Brain microvascular endothelial cell (primary cell): ENCODE measurements at regions not wholly inside any gene's neighbourhood (a gene's known extent, or its start where the extent isn't known, plus 50 kb on each side); places are given as distances from the start of the nearest gene placed in this dataset.

ENCODE experiments used
- DNase-seq: peaks from one replicate; pipeline ENCODE4 v3.0.0-alpha.2; 2020
- H3K27ac ChIP-seq: fragments of 250-450 bp; sonication (Bioruptor Pico); 2 replicates; pipeline ENCODE4 v1.5.1; 2020; ENCODE audit warnings: mild to moderate bottlenecking, moderate library complexity
- H3K27me3 ChIP-seq: fragments of 250-450 bp; sonication (Bioruptor Pico); replicated peaks from 2 replicates; pipeline ENCODE4 v1.5.1; 2020; ENCODE audit warnings: mild to moderate bottlenecking
- H3K36me3 ChIP-seq: fragments of 250-450 bp; sonication (Bioruptor Pico); replicated peaks from 2 replicates; pipeline ENCODE4 v1.5.1; 2020; ENCODE audit warnings: mild to moderate bottlenecking
- H3K4me3 ChIP-seq: 2 replicates; pipeline ENCODE4 v1.5.1; 2011; ENCODE audit warnings: low read depth, mild to moderate bottlenecking, control low read depth, low read length, moderate library complexity
- CTCF ChIP-seq: IDR thresholded peaks from 2 replicates; pipeline ENCODE4 v1.5.1; 2011; ENCODE audit warnings: low read depth, mild to moderate bottlenecking, moderate library complexity, low read length, control low read depth, inconsistent platforms; ENCODE audit errors: missing control alignments
- in situ Hi-C: cut with HindIII; loops from 2 replicates; pipeline ENCODE4 v1.10.0; 2017; ENCODE audit warnings: low sequenced_read_pairs, low pct_ligation_motif_present

- DNase-seq = no peak
- no peaks in the 10 kb centered on the region for H3K36me3 ChIP-seq
- H3K27me3 ChIP-seq = no peaks in the 10 kb centered on the region
- no peak overlapping the region for H3K27ac ChIP-seq
- in situ Hi-C loops = no loop called here
- TF ChIP-seq CTCF = no peak
- H3K4me3 ChIP-seq = no peak overlapping the region
Measured at GRCh38 chr13:30359991-30360390, 52.6 kb upstream of the KATNAL1 start.

GRCh38 chr13:30360586-30360985, 53.2 kb upstream of the KATNAL1 start:
- in situ Hi-C loops = no loop called here
- no peak overlapping the region for H3K4me3 ChIP-seq
- no peaks in the 10 kb centered on the region for H3K36me3 ChIP-seq
- H3K27me3 ChIP-seq = no peaks in the 10 kb centered on the region
- TF ChIP-seq CTCF = no peak
- DNase-seq = no peak
- no peak overlapping the region for H3K27ac ChIP-seq

DNA sequence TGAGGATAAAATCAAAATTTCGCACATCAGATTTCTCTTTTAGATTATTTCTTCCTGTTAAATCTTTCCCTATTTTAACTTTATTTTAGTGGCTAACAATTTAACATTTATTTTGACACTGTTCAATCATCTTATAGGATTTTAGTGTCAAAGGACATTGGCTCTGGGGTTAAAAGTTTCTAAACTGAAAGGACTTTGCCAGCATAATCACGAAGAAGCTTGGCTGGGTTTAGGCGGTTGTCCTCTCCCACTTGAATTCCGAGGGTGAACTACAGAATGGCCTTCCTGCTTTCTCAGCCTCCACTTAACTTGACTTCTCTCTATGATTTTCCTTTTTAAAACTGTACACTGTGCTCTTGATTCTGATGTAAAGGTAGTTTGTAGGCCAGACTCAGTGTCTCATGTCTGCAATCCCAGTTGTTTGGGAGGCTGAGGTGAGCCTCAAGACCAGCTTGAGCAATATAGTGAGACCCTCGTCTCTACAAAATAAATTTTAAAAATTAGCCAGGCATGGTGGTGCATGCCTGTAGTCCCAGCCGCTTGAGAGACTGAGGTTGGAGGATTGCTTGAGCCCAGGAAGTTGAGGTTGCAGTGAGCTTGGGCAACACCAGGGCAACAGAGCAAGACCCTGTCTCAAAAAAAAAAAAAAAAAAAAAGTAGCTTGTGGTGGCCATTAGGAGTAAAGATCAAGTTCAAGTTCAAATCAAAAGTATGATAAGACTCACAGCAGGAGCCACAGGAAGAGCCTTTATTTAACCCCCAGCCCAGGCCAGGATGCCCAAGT, 54.8 kb upstream of the KATNAL1 start:
- in situ Hi-C loops = no loop called here
- H3K36me3 ChIP-seq = no peaks in the 10 kb centered on the region
- TF ChIP-seq CTCF = no peak
- DNase-seq = no peak
- H3K27ac ChIP-seq = no peak overlapping the region
- H3K27me3 ChIP-seq = no peaks in the 10 kb centered on the region
- no peak overlapping the region for H3K4me3 ChIP-seq

DNA sequence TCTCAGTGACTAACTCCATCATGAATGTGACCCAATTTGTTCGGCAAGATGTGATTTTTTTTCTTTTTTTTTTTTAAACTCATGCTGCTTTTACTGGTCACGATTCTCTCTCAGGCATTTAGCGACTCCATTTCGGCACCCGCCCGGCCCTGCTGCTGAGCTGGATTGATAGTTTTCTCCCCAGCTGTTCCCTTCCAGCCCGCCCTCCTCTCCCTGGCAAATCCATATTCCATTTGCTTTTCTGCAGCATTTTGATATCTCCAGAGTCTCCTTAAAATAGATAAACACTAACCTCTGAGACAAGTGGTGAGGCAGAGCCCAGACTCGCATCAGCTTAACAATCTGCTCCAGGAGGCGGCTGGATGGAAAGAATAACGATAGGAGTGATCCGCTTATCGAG, 55.5 kb upstream of the KATNAL1 start:
- in situ Hi-C loops = no loop called here
- H3K36me3 ChIP-seq = no peaks in the 10 kb centered on the region

DNA sequence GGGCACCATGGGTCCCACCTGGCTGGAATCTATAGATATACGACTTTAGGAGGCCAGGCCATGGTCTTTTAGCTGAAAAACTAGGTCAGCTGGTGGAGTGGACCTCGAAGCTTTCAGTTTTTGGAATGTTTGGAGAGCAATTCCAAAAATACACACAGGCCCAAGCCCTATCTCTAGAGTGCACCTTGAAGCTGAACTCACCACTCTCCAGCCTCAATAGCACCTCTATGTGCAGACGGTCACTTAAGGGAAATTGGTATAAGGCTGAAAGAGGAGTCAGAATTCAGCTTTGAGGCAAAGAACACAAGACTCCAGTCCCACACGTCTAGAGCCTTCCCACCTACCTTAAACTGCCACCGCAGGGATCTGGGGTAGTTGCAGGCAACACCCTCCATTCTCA, 56.4 kb upstream of the KATNAL1 start:
- Histone ChIP-seq H3K27me3 (no peaks in the 10 kb centered on the region), H3K4me3 (no peak overlapping the region), H3K27ac (no peak overlapping the region), H3K36me3 (no peaks in the 10 kb centered on the region)
- DNase-seq = no peak
- TF ChIP-seq CTCF = no peak
- in situ Hi-C loops = no loop called here

More for the DNA sequence above, 55.5 kb upstream of the KATNAL1 start:
- Histone ChIP-seq H3K27ac (no peak overlapping the region), H3K4me3 (no peak overlapping the region), H3K27me3 (no peaks in the 10 kb centered on the region)
- DNase-seq = no peak
- TF ChIP-seq CTCF = no peak

GRCh38 chr13:30364133-30364532, 56.8 kb upstream of the KATNAL1 start:
- no peaks in the 10 kb centered on the region for H3K27me3 ChIP-seq
- in situ Hi-C loops = no loop called here
- H3K36me3 ChIP-seq = no peaks in the 10 kb centered on the region
- DNase-seq = no peak
- no peak for TF ChIP-seq CTCF
- no peak overlapping the region for H3K27ac ChIP-seq
- no peak overlapping the region for H3K4me3 ChIP-seq
